ENCODE measurements at regions not wholly inside any gene's neighbourhood (a gene's known extent, or its start where the extent isn't known, plus 50 kb on each side); places are given as distances from the start of the nearest gene placed in this dataset.

GRCh38 chr13:105634059-105634458 lies 901.4 kb downstream of the EFNB2 start:
- TF ChIP-seq, protein P1, sequence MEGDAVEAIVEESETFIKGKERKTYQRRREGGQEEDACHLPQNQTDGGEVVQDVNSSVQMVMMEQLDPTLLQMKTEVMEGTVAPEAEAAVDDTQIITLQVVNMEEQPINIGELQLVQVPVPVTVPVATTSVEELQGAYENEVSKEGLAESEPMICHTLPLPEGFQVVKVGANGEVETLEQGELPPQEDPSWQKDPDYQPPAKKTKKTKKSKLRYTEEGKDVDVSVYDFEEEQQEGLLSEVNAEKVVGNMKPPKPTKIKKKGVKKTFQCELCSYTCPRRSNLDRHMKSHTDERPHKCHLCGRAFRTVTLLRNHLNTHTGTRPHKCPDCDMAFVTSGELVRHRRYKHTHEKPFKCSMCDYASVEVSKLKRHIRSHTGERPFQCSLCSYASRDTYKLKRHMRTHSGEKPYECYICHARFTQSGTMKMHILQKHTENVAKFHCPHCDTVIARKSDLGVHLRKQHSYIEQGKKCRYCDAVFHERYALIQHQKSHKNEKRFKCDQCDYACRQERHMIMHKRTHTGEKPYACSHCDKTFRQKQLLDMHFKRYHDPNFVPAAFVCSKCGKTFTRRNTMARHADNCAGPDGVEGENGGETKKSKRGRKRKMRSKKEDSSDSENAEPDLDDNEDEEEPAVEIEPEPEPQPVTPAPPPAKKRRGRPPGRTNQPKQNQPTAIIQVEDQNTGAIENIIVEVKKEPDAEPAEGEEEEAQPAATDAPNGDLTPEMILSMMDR (conservative IDR thresholded peaks at IDR 0.05; ENCODE audit: low read length) = no peak
- TF ChIP-seq EZH2phosphoT487 (IDR thresholded peaks at IDR 0.05; ENCODE audit: borderline replicate concordance, low read depth, low read length) = no peak

Data from OCI-LY7 (cell line).